Smooth muscle cell (in vitro differentiated cells): ENCODE measurements at regions not wholly inside any gene's neighbourhood (a gene's known extent, or its start where the extent isn't known, plus 50 kb on each side); places are given as distances from the start of the nearest gene placed in this dataset.

ENCODE experiments used
- DNase-seq: peaks from one replicate; lab custom pipeline; 2025; ENCODE audit not compliant: unreplicated experiment; lab: John Stamatoyannopoulos, UW
- H2AFZ ChIP-seq: fragments of 200-600 bp; sonication (generic); 2 replicates; pipeline ENCODE4 v1.6.0; 2016; ENCODE audit warnings: antibody characterized with exemption, low read depth, mild to moderate bottlenecking
- H3F3A ChIP-seq: fragments of 200-600 bp; sonication (generic); 2 replicates; pipeline ENCODE4 v1.6.0; 2017; ENCODE audit warnings: antibody characterized with exemption, low read depth
- H3K27ac ChIP-seq: fragments of 200-600 bp; sonication (generic); 2 replicates; pipeline ENCODE4 v1.5.1; 2016; ENCODE audit warnings: low read depth, mild to moderate bottlenecking
- H3K27me3 ChIP-seq: fragments of 200-600 bp; sonication (generic); 2 replicates; pipeline ENCODE4 v1.6.1; 2016; ENCODE audit warnings: low read depth, mild to moderate bottlenecking
- H3K36me3 ChIP-seq: fragments of 200-600 bp; sonication (generic); 2 replicates; pipeline ENCODE4 v1.5.1; 2016; ENCODE audit warnings: low read depth
- H3K4me1 ChIP-seq: fragments of 200-600 bp; sonication (generic); 2 replicates; pipeline ENCODE4 v1.5.1; 2016; ENCODE audit warnings: low read depth
- H3K4me2 ChIP-seq: fragments of 200-600 bp; sonication (generic); 2 replicates; pipeline ENCODE4 v1.6.0; 2016; ENCODE audit warnings: mild to moderate bottlenecking
- H3K4me3 ChIP-seq: fragments of 200-600 bp; sonication (generic); 2 replicates; pipeline ENCODE4 v1.5.1; 2016; ENCODE audit warnings: mild to moderate bottlenecking
- H3K79me2 ChIP-seq: fragments of 200-600 bp; sonication (generic); 2 replicates; pipeline ENCODE4 v1.6.0; 2016; ENCODE audit warnings: low read depth, mild to moderate bottlenecking
- H3K9ac ChIP-seq: fragments of 200-600 bp; sonication (generic); 2 replicates; pipeline ENCODE4 v1.6.0; 2016; ENCODE audit warnings: low read depth
- H3K9me3 ChIP-seq: fragments of 200-600 bp; sonication (generic); replicated peaks from 2 replicates; pipeline ENCODE4 v1.5.1; 2016; ENCODE audit warnings: low read depth
- H4K20me1 ChIP-seq: fragments of 200-600 bp; sonication (generic); 2 replicates; pipeline ENCODE4 v1.6.0; 2016; ENCODE audit warnings: low read depth
- CTCF ChIP-seq: fragments of 200-600 bp; sonication (generic); IDR thresholded peaks from 2 replicates; pipeline ENCODE4 v1.5.1; 2017; ENCODE audit warnings: borderline replicate concordance, mild to moderate bottlenecking, antibody characterized with exemption; ENCODE audit not compliant: insufficient read depth, poor library complexity, severe bottlenecking
- WGBS: methylation state at CpG from one replicate; pipeline ENCODE4 v1.1.7; 2016; ENCODE audit warnings: low lambda C conversion rate; 5-methylcytosine and 5-hydroxymethylcytosine counted together

GRCh38 chr9:84593352-84593751 is 76.2 kb upstream of the NTRK2 start:
- H3K4me1 ChIP-seq = no peaks in the 10 kb centered on the region
- no peak for DNase-seq
- H2AFZ ChIP-seq = no peak overlapping the region
- WGBS = 83% methylated on average over 4 of the region's 4 CpGs
- no peaks in the 10 kb centered on the region for H4K20me1 ChIP-seq
- no peaks in the 10 kb centered on the region for H3K36me3 ChIP-seq
- H3K79me2 ChIP-seq = no peaks in the 10 kb centered on the region
- H3K9me3 ChIP-seq = no peaks in the 10 kb centered on the region
- H3K9ac ChIP-seq = no peak overlapping the region
- no peak overlapping the region for H3K27ac ChIP-seq
- TF ChIP-seq CTCF = no peak
- no peak overlapping the region for H3K4me3 ChIP-seq
- H3K27me3 ChIP-seq = no peaks in the 10 kb centered on the region
- H3K4me2 ChIP-seq = no peak overlapping the region
- H3F3A ChIP-seq = no peaks in the 10 kb centered on the region

- no peaks in the 10 kb centered on the region for H4K20me1 ChIP-seq
- H3K4me1 ChIP-seq = no peaks in the 10 kb centered on the region
- no peak overlapping the region for H3K4me2 ChIP-seq
- H3K36me3 ChIP-seq = no peaks in the 10 kb centered on the region
- DNase-seq = no peak
- no peak for TF ChIP-seq CTCF
- H3K27ac ChIP-seq = no peak overlapping the region
- no peaks in the 10 kb centered on the region for H3K27me3 ChIP-seq
- no peaks in the 10 kb centered on the region for H3K79me2 ChIP-seq
- H2AFZ ChIP-seq = no peak overlapping the region
- H3K9me3 ChIP-seq = no peaks in the 10 kb centered on the region
- no peaks in the 10 kb centered on the region for H3F3A ChIP-seq
- H3K4me3 ChIP-seq = no peak overlapping the region
- no peak overlapping the region for H3K9ac ChIP-seq
- WGBS = 79% methylated on average over 2 of the region's 2 CpGs
Observed at GRCh38 chr9:84597131-84597530, 72.4 kb upstream of the NTRK2 start.

GRCh38 chr9:84598921-84599636 is 70.5 kb upstream of the NTRK2 start:
- no peak overlapping the region for H3K4me2 ChIP-seq
- no peak overlapping the region for H3K9ac ChIP-seq
- no peaks in the 10 kb centered on the region for H3F3A ChIP-seq
- WGBS = 79% methylated on average over 6 of the region's 6 CpGs
- no peak for DNase-seq
- H3K36me3 ChIP-seq = no peaks in the 10 kb centered on the region
- no peaks in the 10 kb centered on the region for H4K20me1 ChIP-seq
- no peak overlapping the region for H3K4me3 ChIP-seq
- no peak overlapping the region for H2AFZ ChIP-seq
- H3K27me3 ChIP-seq = no peaks in the 10 kb centered on the region
- no peak overlapping the region for H3K27ac ChIP-seq
- no peaks in the 10 kb centered on the region for H3K9me3 ChIP-seq
- no peaks in the 10 kb centered on the region for H3K4me1 ChIP-seq
- H3K79me2 ChIP-seq = no peaks in the 10 kb centered on the region
- no peak for TF ChIP-seq CTCF

- TF ChIP-seq CTCF = no peak
- H3K9ac ChIP-seq = no peak overlapping the region
Observed at GRCh38 chr9:84600739-84601138, 68.8 kb upstream of the NTRK2 start.

More at GRCh38 chr9:84600739-84601138, 68.8 kb upstream of the NTRK2 start:
- Histone ChIP-seq H3K79me2 (no peaks in the 10 kb centered on the region), H2AFZ (no peak overlapping the region), H3K4me2 (no peak overlapping the region), H3F3A (no peaks in the 10 kb centered on the region), H3K27ac (no peak overlapping the region), H3K9me3 (no peaks in the 10 kb centered on the region), H3K4me3 (no peak overlapping the region), H4K20me1 (no peaks in the 10 kb centered on the region), H3K27me3 (no peaks in the 10 kb centered on the region), H3K4me1 (no peaks in the 10 kb centered on the region), H3K36me3 (no peaks in the 10 kb centered on the region)
- 62% methylated on average over 4 of the region's 4 CpGs for WGBS
- DNase-seq = no peak
